HG03108 (cell line): ENCODE measurements at regions not wholly inside any gene's neighbourhood (a gene's known extent, or its start where the extent isn't known, plus 50 kb on each side); places are given as distances from the start of the nearest gene placed in this dataset.

ENCODE experiments used
- ATAC-seq: cut with Tn5 transposase; IDR thresholded peaks from one replicate; pipeline ENCODE4 v1.9.1; 2021; ENCODE audit warnings: moderate library complexity; ENCODE audit not compliant: unreplicated experiment

DNA sequence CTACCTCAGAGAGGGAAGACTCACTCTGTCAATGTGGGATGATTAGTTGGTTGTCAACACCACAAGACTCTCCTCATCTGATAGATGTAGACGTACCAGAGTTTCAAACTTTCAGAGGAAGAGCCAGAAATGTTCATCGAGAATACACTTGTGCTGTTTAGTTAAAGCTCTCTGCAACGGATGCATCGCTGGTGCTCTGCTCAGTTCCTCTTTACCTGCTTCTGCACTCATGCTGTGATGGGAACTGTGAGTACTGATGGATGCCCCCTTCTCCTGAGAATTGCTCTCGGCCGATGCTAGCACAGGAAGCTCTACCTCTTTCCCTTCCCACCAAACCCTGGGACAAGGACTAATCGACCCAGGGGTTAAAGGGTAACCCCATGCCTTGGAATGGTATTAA, 51.8 kb upstream of the CCDC54 start:
- ATAC-seq: no peak
